ENCODE measurements at regions not wholly inside any gene's neighbourhood (a gene's known extent, or its start where the extent isn't known, plus 50 kb on each side); places are given as distances from the start of the nearest gene placed in this dataset.
"Not testable (repeated sequence)": the region's sequence is repeated elsewhere in the genome, so short reads cannot be mapped to it uniquely, and the experiment has no call there.

DNA sequence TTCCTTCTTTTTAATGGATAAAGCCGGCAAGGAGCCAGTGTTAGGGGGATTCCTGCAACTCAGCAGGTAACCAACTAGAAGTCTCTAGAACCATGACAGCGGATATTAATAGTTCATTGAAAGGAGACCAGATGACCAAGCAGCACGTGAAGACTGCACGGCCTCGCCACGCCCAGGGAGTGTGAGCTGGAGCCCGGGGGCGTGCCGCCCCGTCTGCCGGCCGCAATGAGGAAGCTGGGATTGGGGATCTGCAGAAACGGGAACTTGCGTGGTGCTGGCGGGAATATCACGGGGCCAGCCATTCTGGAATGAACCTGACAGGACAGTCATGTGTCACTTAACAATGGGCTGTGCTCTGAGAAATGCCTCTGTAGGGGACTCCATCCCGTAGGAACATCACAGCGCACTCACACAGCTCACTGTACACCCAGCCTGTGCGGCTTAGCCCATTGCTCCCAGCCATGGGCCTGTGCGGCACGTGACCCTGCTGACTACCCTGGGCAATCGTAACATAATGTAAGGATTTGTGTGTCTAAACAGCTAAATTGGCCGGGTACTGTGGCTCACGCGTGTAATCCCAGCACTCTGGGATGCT, 4092.8 kb upstream of the TPTE start:
- FAIRE-seq; H3K27me3 ChIP-seq (ENCODE audit: control insufficient read depth in 3 of 3, insufficient read depth in 3 of 3, low read length in 3 of 3); DNase-seq; H3K4me3 ChIP-seq (ENCODE audit: low read depth in 1 of 3, low read length in 3 of 3); H3K27ac ChIP-seq (ENCODE audit: low read depth in 1 of 3, low read length in 2 of 3); H3K4me1 ChIP-seq (ENCODE audit: control insufficient read depth in 3 of 3, insufficient read depth in 2 of 3, low read depth in 1 of 3, low read length in 2 of 3); H3K36me3 ChIP-seq (ENCODE audit: control insufficient read depth in 3 of 3, insufficient read depth in 2 of 3, low read depth in 1 of 3, low read length in 3 of 3); H3K9me3 ChIP-seq (ENCODE audit: control insufficient read depth in 2 of 2, insufficient read depth in 1 of 2, low read depth in 1 of 2, low read length in 1 of 2): not testable (repeated sequence)
- 86 to 100% (median 95%) methylated on average over 4 to 18 of the region's 25 CpGs for WGBS, 3 donors

GRCh38 chr21:6429924-6430323, 4091.5 kb upstream of the TPTE start:
- FAIRE-seq; H3K4me1 ChIP-seq (ENCODE audit: control insufficient read depth in 3 of 3, insufficient read depth in 2 of 3, low read depth in 1 of 3, low read length in 2 of 3); H3K9me3 ChIP-seq (ENCODE audit: control insufficient read depth in 2 of 2, insufficient read depth in 1 of 2, low read depth in 1 of 2, low read length in 1 of 2); H3K36me3 ChIP-seq (ENCODE audit: control insufficient read depth in 3 of 3, insufficient read depth in 2 of 3, low read depth in 1 of 3, low read length in 3 of 3); H3K27me3 ChIP-seq (ENCODE audit: control insufficient read depth in 3 of 3, insufficient read depth in 3 of 3, low read length in 3 of 3); DNase-seq; H3K4me3 ChIP-seq (ENCODE audit: low read depth in 1 of 3, low read length in 3 of 3); H3K27ac ChIP-seq (ENCODE audit: low read depth in 1 of 3, low read length in 2 of 3): not testable (repeated sequence)
- 95% methylated on average over 6 of the region's 8 CpGs; no CpG with 5 or more reads in 2 of the 3 donors for WGBS, 3 donors

GRCh38 chr21:6433149-6433548, 4088.2 kb upstream of the TPTE start:
- H3K4me3 ChIP-seq (ENCODE audit: low read depth in 1 of 3, low read length in 3 of 3); FAIRE-seq; H3K36me3 ChIP-seq (ENCODE audit: control insufficient read depth in 3 of 3, insufficient read depth in 2 of 3, low read depth in 1 of 3, low read length in 3 of 3); H3K27me3 ChIP-seq (ENCODE audit: control insufficient read depth in 3 of 3, insufficient read depth in 3 of 3, low read length in 3 of 3); H3K27ac ChIP-seq (ENCODE audit: low read depth in 1 of 3, low read length in 2 of 3); H3K9me3 ChIP-seq (ENCODE audit: control insufficient read depth in 2 of 2, insufficient read depth in 1 of 2, low read depth in 1 of 2, low read length in 1 of 2); H3K4me1 ChIP-seq (ENCODE audit: control insufficient read depth in 3 of 3, insufficient read depth in 2 of 3, low read depth in 1 of 3, low read length in 2 of 3); DNase-seq: not testable (repeated sequence)
- WGBS, 3 donors: 89% methylated on average over 10 of the region's 12 CpGs; no CpG with 5 or more reads in 2 of the 3 donors

DNA sequence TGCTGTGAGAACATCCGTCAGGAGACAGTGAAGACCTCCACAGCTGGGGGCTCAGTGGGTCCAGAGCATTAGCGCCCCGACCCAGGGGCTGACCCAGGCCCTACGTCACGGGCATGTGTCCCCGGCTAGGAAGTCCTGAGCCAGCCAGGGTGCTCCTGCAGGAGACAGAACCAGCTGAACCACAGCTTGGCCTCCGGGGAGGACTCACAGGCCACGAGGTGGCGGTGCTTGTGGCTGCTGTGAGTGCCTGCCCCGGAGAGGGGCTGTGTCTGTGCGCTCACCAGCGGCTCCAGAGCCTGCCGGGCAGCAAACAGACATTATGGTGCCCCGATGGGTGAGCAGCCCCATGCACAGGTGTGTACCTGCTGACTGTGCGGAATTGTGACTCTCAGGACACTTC, 4085.2 kb upstream of the TPTE start:
- H3K27me3 ChIP-seq (ENCODE audit: control insufficient read depth in 3 of 3, insufficient read depth in 3 of 3, low read length in 3 of 3); DNase-seq; H3K4me1 ChIP-seq (ENCODE audit: control insufficient read depth in 3 of 3, insufficient read depth in 2 of 3, low read depth in 1 of 3, low read length in 2 of 3); H3K36me3 ChIP-seq (ENCODE audit: control insufficient read depth in 3 of 3, insufficient read depth in 2 of 3, low read depth in 1 of 3, low read length in 3 of 3); H3K9me3 ChIP-seq (ENCODE audit: control insufficient read depth in 2 of 2, insufficient read depth in 1 of 2, low read depth in 1 of 2, low read length in 1 of 2); H3K27ac ChIP-seq (ENCODE audit: low read depth in 1 of 3, low read length in 2 of 3); FAIRE-seq; H3K4me3 ChIP-seq (ENCODE audit: low read depth in 1 of 3, low read length in 3 of 3): not testable (repeated sequence)
- 75 to 100% (median 93%) methylated on average over 3 to 15 of the region's 15 CpGs for WGBS, 3 donors

DNA sequence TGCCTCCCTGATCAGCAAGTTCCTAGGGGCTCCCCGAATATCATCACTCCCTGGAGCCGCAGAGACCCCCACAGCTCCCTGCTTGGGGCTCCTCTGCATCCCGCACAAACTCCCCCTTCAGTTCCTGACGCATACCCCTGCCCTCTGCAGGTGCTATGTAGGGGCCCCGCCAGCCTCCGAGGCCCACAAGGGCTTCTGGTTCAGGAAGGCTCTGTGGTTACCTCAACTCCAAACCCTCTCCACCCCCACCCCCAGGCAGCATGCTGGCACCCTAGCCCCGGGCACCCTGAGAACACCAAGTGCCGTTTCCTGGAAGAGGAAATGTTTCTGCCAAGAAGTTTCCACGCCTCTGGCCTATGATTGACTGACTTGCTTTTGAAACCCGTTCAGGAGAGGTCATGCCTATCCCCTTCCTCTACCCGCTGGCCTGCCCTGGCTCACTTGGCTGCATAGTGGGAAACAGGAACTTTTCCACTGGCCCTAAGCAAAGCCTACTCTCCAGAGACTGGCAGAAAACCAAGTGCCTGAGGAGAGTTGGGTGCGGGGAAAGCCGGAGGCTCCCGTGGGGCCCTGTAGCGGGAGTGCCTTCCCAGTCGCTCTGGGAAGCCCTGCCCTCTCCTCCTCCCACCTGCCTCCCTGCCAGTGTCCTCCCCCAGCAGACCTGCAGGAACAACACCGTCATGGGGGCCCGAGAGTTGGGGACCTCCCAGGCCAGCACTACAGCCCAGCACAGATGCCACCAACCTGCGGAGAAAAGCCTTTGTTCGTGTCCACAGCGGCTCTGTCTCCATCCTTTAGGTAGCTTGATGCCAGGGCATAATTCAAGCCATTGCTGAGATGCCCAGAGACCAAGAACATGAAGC, 4084.2 kb upstream of the TPTE start:
- not testable (repeated sequence) for H3K4me1 ChIP-seq (ENCODE audit: control insufficient read depth in 3 of 3, insufficient read depth in 2 of 3, low read depth in 1 of 3, low read length in 2 of 3); DNase-seq; H3K4me3 ChIP-seq (ENCODE audit: low read depth in 1 of 3, low read length in 3 of 3); H3K27me3 ChIP-seq (ENCODE audit: control insufficient read depth in 3 of 3, insufficient read depth in 3 of 3, low read length in 3 of 3); H3K9me3 ChIP-seq (ENCODE audit: control insufficient read depth in 2 of 2, insufficient read depth in 1 of 2, low read depth in 1 of 2, low read length in 1 of 2); H3K27ac ChIP-seq (ENCODE audit: low read depth in 1 of 3, low read length in 2 of 3); H3K36me3 ChIP-seq (ENCODE audit: control insufficient read depth in 3 of 3, insufficient read depth in 2 of 3, low read depth in 1 of 3, low read length in 3 of 3); FAIRE-seq
- 46% methylated on average over 11 of the region's 21 CpGs; no CpG with 5 or more reads in 2 of the 3 donors for WGBS, 3 donors

DNA sequence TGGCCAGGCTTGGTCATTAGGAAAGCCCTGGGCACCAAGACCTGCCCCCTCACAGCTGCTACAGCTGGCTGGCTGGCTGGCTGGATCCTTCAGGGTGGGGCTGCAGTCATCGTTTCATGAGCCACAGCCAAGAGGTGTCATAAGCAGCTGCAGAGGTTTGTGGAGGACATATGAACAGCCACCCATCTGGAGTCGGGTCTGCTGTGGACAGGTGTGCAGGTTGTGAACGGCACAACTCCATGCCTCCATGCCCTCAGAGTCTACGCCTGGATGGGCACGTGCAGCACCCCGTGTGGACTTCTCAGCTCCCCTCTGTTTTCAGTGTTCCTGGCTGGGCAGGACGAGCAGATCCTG, 4083.6 kb upstream of the TPTE start:
- WGBS, 3 donors: 0 to 60% (median 14%) methylated on average over 1 to 6 of the region's 7 CpGs
- H3K9me3 ChIP-seq (ENCODE audit: control insufficient read depth in 2 of 2, insufficient read depth in 1 of 2, low read depth in 1 of 2, low read length in 1 of 2): not testable (repeated sequence)

DNA sequence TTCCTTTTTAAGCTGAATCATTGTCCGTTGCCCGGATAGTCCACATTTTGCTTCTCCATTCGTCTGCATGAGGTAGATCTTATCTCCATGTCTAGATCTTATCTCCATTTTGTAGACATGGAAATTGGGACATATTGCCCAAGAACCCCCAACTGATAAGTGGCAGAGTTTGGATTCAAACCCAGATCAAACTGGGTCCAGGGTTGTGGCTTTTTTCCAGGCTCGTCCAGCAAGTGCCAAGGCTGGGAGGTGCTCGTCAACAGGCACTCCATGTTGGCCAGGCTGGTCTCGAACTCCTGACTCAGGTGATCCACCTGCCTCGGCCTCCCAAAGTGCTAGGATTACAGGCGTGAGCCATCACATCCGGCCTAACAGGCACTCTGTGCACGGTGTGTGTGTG, 4082.3 kb upstream of the TPTE start:
- not testable (repeated sequence) for FAIRE-seq; H3K36me3 ChIP-seq (ENCODE audit: control insufficient read depth in 3 of 3, insufficient read depth in 2 of 3, low read depth in 1 of 3, low read length in 3 of 3); H3K4me3 ChIP-seq (ENCODE audit: low read depth in 1 of 3, low read length in 3 of 3); H3K4me1 ChIP-seq (ENCODE audit: control insufficient read depth in 3 of 3, insufficient read depth in 2 of 3, low read depth in 1 of 3, low read length in 2 of 3); DNase-seq; H3K9me3 ChIP-seq (ENCODE audit: control insufficient read depth in 2 of 2, insufficient read depth in 1 of 2, low read depth in 1 of 2, low read length in 1 of 2); H3K27me3 ChIP-seq (ENCODE audit: control insufficient read depth in 3 of 3, insufficient read depth in 3 of 3, low read length in 3 of 3); H3K27ac ChIP-seq (ENCODE audit: low read depth in 1 of 3, low read length in 2 of 3)
- 82 to 100% (median 94%) methylated on average over 1 to 6 of the region's 10 CpGs for WGBS, 3 donors

More for the DNA sequence above, 4083.6 kb upstream of the TPTE start:
- not testable (repeated sequence) for FAIRE-seq; H3K27ac ChIP-seq (ENCODE audit: low read depth in 1 of 3, low read length in 2 of 3); H3K27me3 ChIP-seq (ENCODE audit: control insufficient read depth in 3 of 3, insufficient read depth in 3 of 3, low read length in 3 of 3); H3K4me1 ChIP-seq (ENCODE audit: control insufficient read depth in 3 of 3, insufficient read depth in 2 of 3, low read depth in 1 of 3, low read length in 2 of 3); H3K36me3 ChIP-seq (ENCODE audit: control insufficient read depth in 3 of 3, insufficient read depth in 2 of 3, low read depth in 1 of 3, low read length in 3 of 3); H3K4me3 ChIP-seq (ENCODE audit: low read depth in 1 of 3, low read length in 3 of 3); DNase-seq

DNA sequence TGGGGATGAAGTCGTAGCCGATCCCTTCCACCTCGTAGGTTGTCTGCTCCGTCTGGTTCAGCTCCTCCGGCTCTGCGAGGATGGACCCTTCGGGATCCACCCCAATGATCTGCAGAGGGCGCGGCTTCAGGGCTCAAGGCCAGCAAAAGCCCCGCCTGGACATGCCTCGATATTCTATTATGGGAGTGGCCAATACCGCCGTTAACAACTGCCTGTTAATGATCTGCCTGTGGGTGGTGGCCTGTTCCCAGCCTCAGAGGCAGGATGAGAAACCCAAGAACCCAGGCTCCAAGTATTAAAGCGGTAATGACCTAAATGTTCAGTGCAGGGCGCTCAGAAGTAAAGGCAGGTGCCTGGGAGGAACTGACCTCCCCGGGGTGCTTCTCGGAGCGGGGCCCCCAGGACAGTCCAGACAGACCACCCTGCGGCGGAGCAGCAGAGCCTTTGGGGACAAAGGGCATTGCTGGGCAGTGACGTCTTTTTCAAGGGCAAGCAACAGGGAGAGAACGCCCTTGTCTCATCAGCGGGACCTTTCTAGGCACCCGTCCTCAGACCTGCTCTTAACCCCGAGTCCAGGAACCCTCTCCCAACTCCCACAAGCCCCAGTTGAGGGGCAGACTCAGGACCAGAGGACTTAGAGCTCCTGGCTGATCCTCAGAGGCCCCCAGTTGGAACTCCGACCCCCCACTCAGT, 4066.6 kb upstream of the TPTE start:
- DNase-seq; H3K27me3 ChIP-seq (ENCODE audit: control insufficient read depth in 3 of 3, insufficient read depth in 3 of 3, low read length in 3 of 3); H3K9me3 ChIP-seq (ENCODE audit: control insufficient read depth in 2 of 2, insufficient read depth in 1 of 2, low read depth in 1 of 2, low read length in 1 of 2); H3K27ac ChIP-seq (ENCODE audit: low read depth in 1 of 3, low read length in 2 of 3); H3K4me1 ChIP-seq (ENCODE audit: control insufficient read depth in 3 of 3, insufficient read depth in 2 of 3, low read depth in 1 of 3, low read length in 2 of 3); H3K36me3 ChIP-seq (ENCODE audit: control insufficient read depth in 3 of 3, insufficient read depth in 2 of 3, low read depth in 1 of 3, low read length in 3 of 3); H3K4me3 ChIP-seq (ENCODE audit: low read depth in 1 of 3, low read length in 3 of 3); FAIRE-seq: not testable (repeated sequence)
- 74% methylated on average over 1 of the region's 26 CpGs; no CpG with 5 or more reads in 2 of the 3 donors for WGBS, 3 donors
